ENCODE measurements at regions not wholly inside any gene's neighbourhood (a gene's known extent, or its start where the extent isn't known, plus 50 kb on each side); places are given as distances from the start of the nearest gene placed in this dataset.

GRCh38 chr10:123575105-123575504, 91.0 kb upstream of the GPR26 start:
- POLR2A ChIA-PET, result no interaction called here
- BruUV-seq (replicated peaks), result no TSS peak
- ATAC-seq, result no peak
- Histone ChIP-seq H2AFZ (ENCODE audit: low read depth, low read length) (no peak overlapping the region), H3K9me1 (ENCODE audit: control insufficient read depth, insufficient read depth, low read length) (no peaks in the 10 kb centered on the region), H3K4me1 (replicated peaks in 1 of 2; ENCODE audit: control insufficient read depth in 2 of 2, insufficient read depth in 2 of 2, low read length in 2 of 2) (no peaks in the 10 kb centered on the region), H3K4me3 (no peak overlapping the region), H3K79me2 (ENCODE audit: control insufficient read depth, insufficient read depth, low read length) (no peaks in the 10 kb centered on the region), H3K4me2 (ENCODE audit: insufficient read depth, low read length) (no peak overlapping the region), H3K9ac (ENCODE audit: insufficient read depth in 1 of 2, low read depth in 2 of 2, low read length in 2 of 2) (no peak overlapping the region), H4K20me1 (replicated peaks; ENCODE audit: control insufficient read depth, insufficient read depth, low read length) (no peaks in the 10 kb centered on the region), H3K27me3 (ENCODE audit: control insufficient read depth in 2 of 2, insufficient read depth in 2 of 2, low read length in 2 of 2) (peaks cover 0 to 9% of the 10 kb centered on the region in 2 experiments; a peak in 2 of 5 replicates), H3K36me3 (ENCODE audit: control insufficient read depth, insufficient read depth, low read length) (no peaks in the 10 kb centered on the region), H3K27ac (ENCODE audit: extremely low read depth, low read depth, low read length) (no peak overlapping the region), H3K9me3 (replicated peaks; ENCODE audit: control insufficient read depth, insufficient read depth, low read depth, low read length) (no peaks in the 10 kb centered on the region)
- no peak for FAIRE-seq
- no peak for DNase-seq (ENCODE audit: extremely low read depth in 1 of 4, low spot score in 3 of 4)
- WGBS (ENCODE audit: insufficient coverage, low coverage, missing lambda C conversion rate), result 0% methylated on average over 6 of the region's 6 CpGs
- CTCF ChIA-PET (ENCODE audit: low intra/inter-chr PET ratio), result no interaction called here
- TF ChIP-seq, protein P1, sequence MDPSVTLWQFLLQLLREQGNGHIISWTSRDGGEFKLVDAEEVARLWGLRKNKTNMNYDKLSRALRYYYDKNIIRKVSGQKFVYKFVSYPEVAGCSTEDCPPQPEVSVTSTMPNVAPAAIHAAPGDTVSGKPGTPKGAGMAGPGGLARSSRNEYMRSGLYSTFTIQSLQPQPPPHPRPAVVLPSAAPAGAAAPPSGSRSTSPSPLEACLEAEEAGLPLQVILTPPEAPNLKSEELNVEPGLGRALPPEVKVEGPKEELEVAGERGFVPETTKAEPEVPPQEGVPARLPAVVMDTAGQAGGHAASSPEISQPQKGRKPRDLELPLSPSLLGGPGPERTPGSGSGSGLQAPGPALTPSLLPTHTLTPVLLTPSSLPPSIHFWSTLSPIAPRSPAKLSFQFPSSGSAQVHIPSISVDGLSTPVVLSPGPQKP (CRISPR knock-in tag; IDR thresholded peaks at IDR 0.05), result no peak
- TF ChIP-seq WHSC1 (IDR thresholded peaks at IDR 0.05; ENCODE audit: low read length) (no peak), MBD2 (IDR thresholded peaks at IDR 0.05; ENCODE audit: borderline replicate concordance, low read depth) (no peak), ZFP1 (CRISPR knock-in tag; IDR thresholded peaks at IDR 0.05) (no peak), KDM5B (IDR thresholded peaks at IDR 0.05; ENCODE audit: insufficient replicate concordance, low read depth, low read length) (no peak)
- intact Hi-C loops (cut with micrococcal nuclease), result no loop called here
- in situ Hi-C loops (cut with MboI), result loop anchor here (25.0 kb wide), 1 partner anchor 812 kb away; no protein-coding TSS in a partner anchor

DNA sequence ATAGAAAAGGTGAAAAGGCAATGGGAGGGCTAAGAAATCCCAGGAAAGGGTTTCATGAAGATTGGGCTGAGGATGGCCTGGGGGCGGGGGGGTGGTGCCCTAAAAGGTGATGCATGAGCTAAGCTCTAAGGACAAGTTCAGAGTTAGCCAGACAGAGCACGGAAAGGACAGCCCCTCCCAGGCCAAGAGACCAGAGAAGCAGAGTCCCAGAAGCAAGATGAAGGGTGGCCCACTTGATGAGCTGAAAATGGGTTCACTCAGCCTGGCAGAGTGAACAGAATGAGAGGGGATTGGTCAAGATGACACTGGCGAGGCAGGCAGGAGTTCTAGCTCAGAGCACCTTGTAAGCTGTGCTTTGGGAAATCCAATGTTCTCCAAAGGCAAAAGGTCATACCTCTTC, 89.4 kb upstream of the GPR26 start:
- POLR2A ChIA-PET, result interaction anchor here (0.6 kb wide), 1 partner anchor 71 kb away, joined by 4 read pairs; no protein-coding TSS in a partner anchor
- Histone ChIP-seq H3K27me3 (ENCODE audit: control insufficient read depth in 2 of 2, insufficient read depth in 2 of 2, low read length in 2 of 2) (no peaks in the 10 kb centered on the region), H3K9me1 (ENCODE audit: control insufficient read depth, insufficient read depth, low read length) (no peaks in the 10 kb centered on the region), H3K36me3 (ENCODE audit: control insufficient read depth, insufficient read depth, low read length) (no peaks in the 10 kb centered on the region), H3K79me2 (ENCODE audit: control insufficient read depth, insufficient read depth, low read length) (no peaks in the 10 kb centered on the region), H3K9ac (ENCODE audit: insufficient read depth in 1 of 2, low read depth in 2 of 2, low read length in 2 of 2) (no peak overlapping the region), H3K4me2 (ENCODE audit: insufficient read depth, low read length) (no peak overlapping the region), H3K4me3 (no peak overlapping the region), H3K27ac (ENCODE audit: extremely low read depth, low read depth, low read length) (no peak overlapping the region), H3K9me3 (replicated peaks; ENCODE audit: control insufficient read depth, insufficient read depth, low read depth, low read length) (no peaks in the 10 kb centered on the region), H4K20me1 (replicated peaks; ENCODE audit: control insufficient read depth, insufficient read depth, low read length) (no peaks in the 10 kb centered on the region), H3K4me1 (replicated peaks in 1 of 2; ENCODE audit: control insufficient read depth in 2 of 2, insufficient read depth in 2 of 2, low read length in 2 of 2) (no peaks in the 10 kb centered on the region), H2AFZ (ENCODE audit: low read depth, low read length) (no peak overlapping the region)
- in situ Hi-C loops (cut with MboI), result loop anchor here (25.0 kb wide), 1 partner anchor 811 kb away; no protein-coding TSS in a partner anchor
- CTCF ChIA-PET (ENCODE audit: low intra/inter-chr PET ratio), result no interaction called here
- 0% methylated on average over 1 of the region's 3 CpGs for WGBS (ENCODE audit: insufficient coverage, low coverage, missing lambda C conversion rate)
- no TSS peak for BruUV-seq (replicated peaks)
- FAIRE-seq (no peak), DNase-seq (ENCODE audit: extremely low read depth in 1 of 4, low spot score in 3 of 4) (no peak), ATAC-seq (no peak)
- intact Hi-C loops (cut with micrococcal nuclease), result no loop called here
- TF ChIP-seq ZNF232 (CRISPR knock-in tag; IDR thresholded peaks at IDR 0.05) (no peak), CGGBP1 (CRISPR knock-in tag; IDR thresholded peaks at IDR 0.05) (no peak)
- TF ChIP-seq, protein P2, sequence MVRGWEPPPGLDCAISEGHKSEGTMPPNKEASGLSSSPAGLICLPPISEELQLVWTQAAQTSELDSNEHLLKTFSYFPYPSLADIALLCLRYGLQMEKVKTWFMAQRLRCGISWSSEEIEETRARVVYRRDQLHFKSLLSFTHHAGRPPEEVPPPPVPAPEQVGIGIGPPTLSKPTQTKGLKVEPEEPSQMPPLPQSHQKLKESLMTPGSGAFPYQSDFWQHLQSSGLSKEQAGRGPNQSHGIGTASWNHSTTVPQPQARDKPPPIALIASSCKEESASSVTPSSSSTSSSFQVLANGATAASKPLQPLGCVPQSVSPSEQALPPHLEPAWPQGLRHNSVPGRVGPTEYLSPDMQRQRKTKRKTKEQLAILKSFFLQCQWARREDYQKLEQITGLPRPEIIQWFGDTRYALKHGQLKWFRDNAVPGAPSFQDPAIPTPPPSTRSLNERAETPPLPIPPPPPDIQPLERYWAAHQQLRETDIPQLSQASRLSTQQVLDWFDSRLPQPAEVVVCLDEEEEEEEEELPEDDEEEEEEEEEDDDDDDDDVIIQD (CRISPR knock-in tag; IDR thresholded peaks at IDR 0.05), result no peak
